Fibroblast of the aortic adventitia (primary cell): ENCODE measurements at regions not wholly inside any gene's neighbourhood (a gene's known extent, or its start where the extent isn't known, plus 50 kb on each side); places are given as distances from the start of the nearest gene placed in this dataset.

Experiments used
- DNase-seq: peaks from one replicate; pipeline ENCODE4 v3.0.0-alpha.2; 2010; ENCODE audit warnings: low read depth
- H3K4me3 ChIP-seq: 2 replicates; pipeline ENCODE4 v1.5.1; 2011; ENCODE audit warnings: low read depth, mild to moderate bottlenecking, control low read depth, low read length, moderate library complexity
- CTCF ChIP-seq: IDR thresholded peaks from 2 replicates; pipeline ENCODE4 v1.5.1; 2011; ENCODE audit warnings: mild to moderate bottlenecking, low read length, control low read depth, inconsistent platforms; ENCODE audit not compliant: insufficient read depth

GRCh38 chr7:380711-381210 lies 90.8 kb downstream of the FOXL3 start:
- no peak for DNase-seq
- H3K4me3 ChIP-seq, result no peak overlapping the region
- no peak for TF ChIP-seq CTCF

- H3K4me3 ChIP-seq, result no peak overlapping the region
- no peak for DNase-seq
- no peak for TF ChIP-seq CTCF
Observed at GRCh38 chr7:381211-382042, 91.5 kb downstream of the FOXL3 start.

- H3K4me3 ChIP-seq, result no peak overlapping the region
- no peak for TF ChIP-seq CTCF
- DNase-seq, result no peak
Observed at GRCh38 chr7:382043-382400, 92.1 kb downstream of the FOXL3 start.

GRCh38 chr7:386385-386784 lies 96.4 kb downstream of the FOXL3 start:
- no peak for TF ChIP-seq CTCF
- no peak for DNase-seq
- H3K4me3 ChIP-seq, result no peak overlapping the region

GRCh38 chr7:387132-388022 lies 97.4 kb downstream of the FOXL3 start:
- no peak overlapping the region for H3K4me3 ChIP-seq
- no peak for DNase-seq
- no peak for TF ChIP-seq CTCF

- no peak for TF ChIP-seq CTCF
- no peak for DNase-seq
Observed at GRCh38 chr7:388023-388960, 98.3 kb downstream of the FOXL3 start.

More at GRCh38 chr7:388023-388960, 98.3 kb downstream of the FOXL3 start:
- H3K4me3 ChIP-seq, result no peak overlapping the region
